GM23338 (cell line): ENCODE measurements at regions not wholly inside any gene's neighbourhood (a gene's known extent, or its start where the extent isn't known, plus 50 kb on each side); places are given as distances from the start of the nearest gene placed in this dataset.

ENCODE experiments used
- ATAC-seq: fragments of 200-7000 bp; cut with Tn5 transposase; 3 replicates; pipeline ENCODE4 v1.9.1; 2020
- DNase-seq: peaks from one replicate; pipeline ENCODE4 v3.0.0-alpha.2; 2015; ENCODE audit warnings: low spot score
- H2AFZ ChIP-seq: fragments of 200-600 bp; sonication (generic); 2 replicates; pipeline ENCODE4 v1.8.0; 2016; ENCODE audit warnings: antibody characterized with exemption, mild to moderate bottlenecking, moderate library complexity
- H3F3A ChIP-seq: fragments of 200-600 bp; sonication (generic); replicated peaks from 2 replicates; pipeline ENCODE4 v1.8.0; 2017; ENCODE audit warnings: antibody characterized with exemption, mixed run types, low read depth
- H3K27ac ChIP-seq: fragments of 200-600 bp; sonication (generic); 2 replicates; pipeline ENCODE4 v1.6.1; 2016; ENCODE audit warnings: low read depth
- H3K27me3 ChIP-seq: fragments of 200-600 bp; sonication (generic); 2 replicates; pipeline ENCODE4 v1.8.0; 2016; ENCODE audit warnings: mild to moderate bottlenecking, mixed run types, moderate library complexity; ENCODE audit not compliant: insufficient read depth
- H3K36me3 ChIP-seq: fragments of 200-600 bp; sonication (generic); 2 replicates; pipeline ENCODE4 v1.8.0; 2016; ENCODE audit warnings: mild to moderate bottlenecking; ENCODE audit not compliant: insufficient read depth
- H3K4me1 ChIP-seq: fragments of 200-600 bp; sonication (generic); 2 replicates; pipeline ENCODE4 v1.8.0; 2016; ENCODE audit warnings: mild to moderate bottlenecking, moderate library complexity; ENCODE audit not compliant: insufficient read depth
- H3K4me2 ChIP-seq: fragments of 200-600 bp; sonication (generic); 2 replicates; pipeline ENCODE4 v1.7.1; 2017; ENCODE audit warnings: mixed run types
- H3K4me3 ChIP-seq: fragments of 200-600 bp; sonication (generic); 2 replicates; pipeline ENCODE4 v1.6.1; 2016; ENCODE audit warnings: mixed run types
- H3K79me2 ChIP-seq: fragments of 200-600 bp; sonication (generic); replicated peaks from 2 replicates; pipeline ENCODE4 v1.8.0; 2017; ENCODE audit warnings: mild to moderate bottlenecking; ENCODE audit not compliant: insufficient read depth
- H3K9me2 ChIP-seq: fragments of 200-600 bp; sonication (generic); 2 replicates; pipeline ENCODE4 v1.8.0; 2017; ENCODE audit not compliant: insufficient read depth
- H4K20me1 ChIP-seq: fragments of 200-600 bp; sonication (generic); replicated peaks from 2 replicates; pipeline ENCODE4 v1.8.0; 2017; ENCODE audit warnings: mild to moderate bottlenecking; ENCODE audit not compliant: insufficient read depth
- H3K27ac Mint-ChIP-seq: 2 replicates; pipeline ENCODE4 v1.8.0; 2020; ENCODE audit warnings: inconsistent platforms, mild to moderate bottlenecking, moderate library complexity, mixed read lengths
- H3K27me3 Mint-ChIP-seq: 3 replicates; pipeline ENCODE4 v1.8.0; 2022; ENCODE audit warnings: low read depth, mild to moderate bottlenecking, moderate library complexity, mixed read lengths, inconsistent platforms; ENCODE audit not compliant: insufficient read depth, poor library complexity
- H3K36me3 Mint-ChIP-seq: 3 replicates; pipeline ENCODE4 v1.8.0; 2021; ENCODE audit warnings: low read depth, mild to moderate bottlenecking, inconsistent platforms, moderate library complexity, mixed read lengths
- H3K4me1 Mint-ChIP-seq: 3 replicates; pipeline ENCODE4 v1.8.0; 2020; ENCODE audit warnings: mild to moderate bottlenecking, inconsistent platforms, mixed read lengths
- H3K4me3 Mint-ChIP-seq: 3 replicates; pipeline ENCODE4 v1.8.0; 2021; ENCODE audit warnings: moderate library complexity, mild to moderate bottlenecking, inconsistent platforms, mixed read lengths
- H3K9me3 Mint-ChIP-seq: 3 replicates; pipeline ENCODE4 v1.8.0; 2020; ENCODE audit warnings: moderate library complexity, mild to moderate bottlenecking, inconsistent platforms, mixed read lengths
- CREB1 ChIP-seq: fragments of 250-450 bp; sonication (Bioruptor Pico); IDR thresholded peaks from 2 replicates; pipeline ENCODE4 v1.5.0; 2020; ENCODE audit warnings: low read depth, mild to moderate bottlenecking, moderate library complexity
- CTCF ChIP-seq, 2 experiments: fragments of 200-600 bp in 1 of 2; sonication (generic) in 1 of 2; conservative IDR thresholded peaks; 2 replicates each; pipeline versions ENCODE4 v1.5.1 to v1.6.1; 2016 to 2017; ENCODE audit warnings: antibody characterized with exemption in 2 of 2, low read depth in 2 of 2, mild to moderate bottlenecking in 2 of 2, moderate library complexity in 1 of 2
- ETS1 ChIP-seq: IDR thresholded peaks from 2 replicates; pipeline ENCODE4 v1.6.1; 2016; ENCODE audit warnings: antibody characterized with exemption
- EZH2phosphoT487 ChIP-seq: fragments of 200-600 bp; sonication (generic); IDR thresholded peaks from one replicate; pipeline ENCODE4 v1.8.1; 2018; ENCODE audit warnings: antibody characterized with exemption; ENCODE audit not compliant: unreplicated experiment
- JUNB ChIP-seq: IDR thresholded peaks from one replicate; pipeline ENCODE4 v1.6.1; 2016; ENCODE audit warnings: antibody characterized with exemption; ENCODE audit not compliant: unreplicated experiment
- NANOG ChIP-seq: IDR thresholded peaks from 2 replicates; pipeline ENCODE4 v1.6.1; 2016; ENCODE audit warnings: antibody characterized with exemption, borderline replicate concordance
- REST ChIP-seq: IDR thresholded peaks from one replicate; pipeline ENCODE4 v1.6.1; 2018; ENCODE audit warnings: antibody characterized with exemption; ENCODE audit not compliant: unreplicated experiment
- STAT1 ChIP-seq: IDR thresholded peaks from one replicate; pipeline ENCODE4 v1.6.1; 2016; ENCODE audit warnings: antibody characterized with exemption; ENCODE audit not compliant: unreplicated experiment
- ZNF114 ChIP-seq: fragments of 250-450 bp; sonication (Bioruptor Pico); IDR thresholded peaks from 2 replicates; pipeline ENCODE4 v1.5.0; 2020; ENCODE audit warnings: mild to moderate bottlenecking, moderate library complexity
- ZNF462 ChIP-seq: fragments of 250-450 bp; sonication (Bioruptor Pico); IDR thresholded peaks from 2 replicates; pipeline ENCODE4 v1.5.0; 2020; ENCODE audit warnings: mild to moderate bottlenecking, moderate library complexity

GRCh38 chr4:187065396-187065795, 341.7 kb upstream of the FAT1 start (continued):
- TF ChIP-seq REST: no peak
- TF ChIP-seq JUNB: no peak

GRCh38 chr4:187065806-187066205, 342.1 kb upstream of the FAT1 start:
- Histone ChIP-seq H3K9me2 (no peaks in the 10 kb centered on the region), H3K27me3 (no peaks in the 10 kb centered on the region), H4K20me1 (no peaks in the 10 kb centered on the region), H3K36me3 (no peaks in the 10 kb centered on the region), H3K27ac (no peak overlapping the region), H3K4me1 (peaks cover 20% of the 10 kb centered on the region), H3K79me2 (no peaks in the 10 kb centered on the region), H3K4me2 (no peak overlapping the region), H3F3A (no peaks in the 10 kb centered on the region), H2AFZ (peak overlapping the region; percentile 30; the same call in 1 of the 2 replicates), H3K4me3 (no peak overlapping the region)
- H3K27me3 Mint-ChIP-seq: peaks cover 3% of the 10 kb centered on the region
- no peak overlapping the region for H3K4me3 Mint-ChIP-seq
- H3K36me3 Mint-ChIP-seq: no peaks in the 10 kb centered on the region; the same call in 2 of the 3 replicates
- peaks cover 17% of the 10 kb centered on the region for H3K4me1 Mint-ChIP-seq
- no peak for ATAC-seq
- no peak for DNase-seq
- H3K9me3 Mint-ChIP-seq: peaks cover 3% of the 10 kb centered on the region; the same call in 1 of the 3 replicates
- 0 out of 2 replicates have a peak overlapping the region, but pooled peaks have one; percentile 23 for H3K27ac Mint-ChIP-seq
- TF ChIP-seq ZNF462 (CRISPR knock-in tag) (no peak), CREB1 (CRISPR knock-in tag) (no peak), ETS1 (no peak), EZH2phosphoT487 (no peak), STAT1 (no peak), NANOG (no peak), CTCF (conservative IDR thresholded peaks at IDR 0.05; ENCODE audit: low read depth in 2 of 2) (no peak), ZNF114 (CRISPR knock-in tag) (no peak)
